MCF 10A (cell line): ENCODE measurements at regions not wholly inside any gene's neighbourhood (a gene's known extent, or its start where the extent isn't known, plus 50 kb on each side); places are given as distances from the start of the nearest gene placed in this dataset.

ENCODE experiments used
- BruUV-seq: library from RNA; stranded (reverse); fragments of 400-500 nt; replicated peaks from 2 replicates; lab custom pipeline; 2021; lab: Mats Ljungman, UMichigan
- CTCF ChIA-PET: fragments of 300-600 bp; sonication (Branson Sonifier 250); formaldehyde crosslinking; extraction: SDS; loops from one replicate; lab custom pipeline; 2021; ENCODE audit warnings: antibody characterized with exemption, inconsistent platforms; lab: Yijun Ruan, JAX
- POLR2A ChIA-PET: fragments of 300-600, 350-650 bp; sonication (Branson Sonifier 250); formaldehyde crosslinking; extraction: SDS; loops from one replicate; lab custom pipeline; 2020; ENCODE audit warnings: antibody characterized with exemption, inconsistent platforms; lab: Yijun Ruan, JAX
- DNase-seq: peaks from one replicate; pipeline ENCODE4 v3.0.0-alpha.2; 2018; ENCODE audit not compliant: unreplicated experiment
- H3K27ac Mint-ChIP-seq: one replicate; pipeline ENCODE4 v1.8.0; 2022; ENCODE audit warnings: mild to moderate bottlenecking, low read depth, mixed read lengths; ENCODE audit not compliant: unreplicated experiment
- H3K27me3 Mint-ChIP-seq: one replicate; pipeline ENCODE4 v1.8.0; 2022; ENCODE audit warnings: mixed read lengths; ENCODE audit not compliant: insufficient read depth, unreplicated experiment
- H3K36me3 Mint-ChIP-seq: one replicate; pipeline ENCODE4 v1.8.0; 2022; ENCODE audit warnings: mild to moderate bottlenecking, moderate library complexity, mixed read lengths; ENCODE audit not compliant: insufficient read depth, unreplicated experiment
- H3K4me1 Mint-ChIP-seq: one replicate; pipeline ENCODE4 v1.8.0; 2022; ENCODE audit warnings: mixed read lengths; ENCODE audit not compliant: insufficient read depth, unreplicated experiment
- H3K4me3 Mint-ChIP-seq: one replicate; pipeline ENCODE4 v1.8.0; 2022; ENCODE audit warnings: mild to moderate bottlenecking, moderate library complexity, mixed read lengths; ENCODE audit not compliant: unreplicated experiment
- H3K9me3 Mint-ChIP-seq: one replicate; pipeline ENCODE4 v1.8.0; 2022; ENCODE audit warnings: mixed read lengths; ENCODE audit not compliant: unreplicated experiment
- CTCF ChIP-seq: fragments of 200-600 bp; IDR thresholded peaks from one replicate; pipeline ENCODE4 v1.8.0; 2022; ENCODE audit warnings: antibody characterized with exemption, mild to moderate bottlenecking; ENCODE audit not compliant: unreplicated experiment
- intact Hi-C: fragments of 100-400 bp; cut with micrococcal nuclease; formaldehyde crosslinking; loops from 2 replicates; pipeline ENCODE4 v1.14.1; 2022

GRCh38 chr7:125857606-125858005 is 928.0 kb upstream of the POT1 start:
- H3K4me3 Mint-ChIP-seq, result no peak overlapping the region
- CTCF ChIA-PET, result no interaction called here
- TF ChIP-seq CTCF, result no peak
- H3K36me3 Mint-ChIP-seq, result no peaks in the 10 kb centered on the region
- H3K27ac Mint-ChIP-seq, result no peak overlapping the region
- H3K9me3 Mint-ChIP-seq, result no peaks in the 10 kb centered on the region
- POLR2A ChIA-PET, result no interaction called here
- no peaks in the 10 kb centered on the region for H3K27me3 Mint-ChIP-seq
- no TSS peak for BruUV-seq
- no peak for DNase-seq
- intact Hi-C loops, result no loop called here
- peaks cover 10% of the 10 kb centered on the region for H3K4me1 Mint-ChIP-seq

GRCh38 chr7:125848157-125848556 is 918.5 kb upstream of the POT1 start:
- no TSS peak for BruUV-seq
- no peak for DNase-seq
- peaks cover 10% of the 10 kb centered on the region for H3K4me1 Mint-ChIP-seq
- peaks cover 28% of the 10 kb centered on the region for H3K9me3 Mint-ChIP-seq
- no peaks in the 10 kb centered on the region for H3K27me3 Mint-ChIP-seq
- H3K4me3 Mint-ChIP-seq, result no peak overlapping the region
- TF ChIP-seq CTCF, result no peak
- POLR2A ChIA-PET, result no interaction called here
- CTCF ChIA-PET, result interaction anchor here (1.6 kb wide), 1 partner anchor 11 kb away, joined by 5 read pairs; no protein-coding TSS in a partner anchor
- intact Hi-C loops, result no loop called here
- H3K27ac Mint-ChIP-seq, result no peak overlapping the region
- no peaks in the 10 kb centered on the region for H3K36me3 Mint-ChIP-seq

GRCh38 chr7:125847692-125848091 is 918.1 kb upstream of the POT1 start:
- peaks cover 28% of the 10 kb centered on the region for H3K9me3 Mint-ChIP-seq
- intact Hi-C loops, result no loop called here
- no peak for TF ChIP-seq CTCF
- no peak overlapping the region for H3K4me3 Mint-ChIP-seq
- peaks cover 10% of the 10 kb centered on the region for H3K4me1 Mint-ChIP-seq
- POLR2A ChIA-PET, result no interaction called here
- no peak for DNase-seq
- no peak overlapping the region for H3K27ac Mint-ChIP-seq
- H3K27me3 Mint-ChIP-seq, result no peaks in the 10 kb centered on the region
- no TSS peak for BruUV-seq
- no peaks in the 10 kb centered on the region for H3K36me3 Mint-ChIP-seq
- CTCF ChIA-PET, result interaction anchor here (0.7 to 1.6 kb wide), 2 partner anchors 11 to 287 kb away, joined by 3 to 5 read pairs; no protein-coding TSS in a partner anchor

- peaks cover 10% of the 10 kb centered on the region for H3K4me1 Mint-ChIP-seq
- no peaks in the 10 kb centered on the region for H3K27me3 Mint-ChIP-seq
- no peak for TF ChIP-seq CTCF
- H3K9me3 Mint-ChIP-seq, result peaks cover 28% of the 10 kb centered on the region
- ChIA-PET POLR2A (no interaction called here), CTCF (interaction anchor here (0.7 to 1.6 kb wide), 2 partner anchors 12 to 287 kb away, joined by 3 to 5 read pairs; no protein-coding TSS in a partner anchor)
- H3K4me3 Mint-ChIP-seq, result no peak overlapping the region
- intact Hi-C loops, result no loop called here
- no TSS peak for BruUV-seq
- H3K36me3 Mint-ChIP-seq, result no peaks in the 10 kb centered on the region
- no peak for DNase-seq
- H3K27ac Mint-ChIP-seq, result no peak overlapping the region
Measured at GRCh38 chr7:125847055-125847454, 917.4 kb upstream of the POT1 start.
